ENCODE measurements at regions not wholly inside any gene's neighbourhood (a gene's known extent, or its start where the extent isn't known, plus 50 kb on each side); places are given as distances from the start of the nearest gene placed in this dataset.

DNA sequence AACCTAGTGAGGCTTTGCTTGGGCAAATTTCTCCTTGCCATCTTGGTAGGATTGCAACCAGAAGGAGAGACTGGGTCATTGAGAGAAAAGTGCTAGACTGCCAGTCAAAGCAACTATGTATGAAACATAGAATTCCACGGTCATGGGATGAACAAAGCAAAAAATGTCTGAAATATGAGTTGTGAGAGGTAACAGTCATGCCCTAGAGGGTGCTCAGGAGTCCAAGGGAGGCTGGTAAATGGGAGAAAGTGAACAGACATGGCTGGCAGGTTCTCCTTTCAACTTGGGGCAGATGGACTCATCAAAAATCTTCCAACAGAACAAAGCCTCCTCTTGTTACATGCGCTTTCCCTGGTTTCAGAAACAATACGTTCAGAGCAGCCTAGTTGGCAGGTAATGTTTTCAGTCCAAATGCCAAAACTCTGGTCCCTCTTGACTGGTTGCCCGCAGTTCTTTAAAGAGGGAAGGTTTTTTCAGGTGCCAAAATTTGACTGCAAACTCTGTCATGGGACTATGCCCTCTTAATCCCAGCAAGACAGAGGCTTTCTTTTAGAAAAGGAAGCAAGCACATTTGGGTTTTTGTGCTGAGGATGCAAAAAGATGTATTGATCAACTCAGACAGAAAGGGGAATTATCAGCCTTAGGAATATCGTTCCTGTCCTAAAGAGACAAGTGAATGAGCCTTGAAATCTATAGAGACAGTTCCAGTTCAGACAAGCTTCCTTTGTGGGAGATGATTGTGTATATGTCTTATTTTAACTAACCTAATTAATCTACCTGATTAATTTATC lies 68.5 kb upstream of the SASH1 start:
- H3K4me3 ChIP-seq (ENCODE audit: low read depth, low read length) = no peak overlapping the region

DNA sequence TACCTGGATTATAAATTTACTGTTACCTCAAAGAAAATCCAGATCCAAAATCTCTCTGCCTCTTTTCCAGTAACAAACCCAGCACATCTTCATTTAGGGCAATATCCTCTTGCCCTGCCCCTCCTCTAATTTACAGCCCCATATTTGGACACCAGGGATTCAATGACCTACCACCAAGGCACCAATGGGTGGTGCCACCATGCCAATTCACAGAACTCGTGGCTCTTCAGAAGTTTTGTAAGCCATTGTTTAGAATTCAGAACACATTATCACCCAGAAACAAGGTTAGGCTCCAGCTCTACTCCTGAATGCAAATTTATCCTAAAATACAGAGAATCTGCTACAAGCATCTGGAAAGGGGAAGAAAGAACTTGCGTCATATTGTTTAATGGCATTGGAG lies 67.8 kb upstream of the SASH1 start:
- DNase-seq (ENCODE audit: low read depth) = no peak
- H3K4me3 ChIP-seq (ENCODE audit: low read depth, low read length) = no peak overlapping the region
- TF ChIP-seq, protein P1, sequence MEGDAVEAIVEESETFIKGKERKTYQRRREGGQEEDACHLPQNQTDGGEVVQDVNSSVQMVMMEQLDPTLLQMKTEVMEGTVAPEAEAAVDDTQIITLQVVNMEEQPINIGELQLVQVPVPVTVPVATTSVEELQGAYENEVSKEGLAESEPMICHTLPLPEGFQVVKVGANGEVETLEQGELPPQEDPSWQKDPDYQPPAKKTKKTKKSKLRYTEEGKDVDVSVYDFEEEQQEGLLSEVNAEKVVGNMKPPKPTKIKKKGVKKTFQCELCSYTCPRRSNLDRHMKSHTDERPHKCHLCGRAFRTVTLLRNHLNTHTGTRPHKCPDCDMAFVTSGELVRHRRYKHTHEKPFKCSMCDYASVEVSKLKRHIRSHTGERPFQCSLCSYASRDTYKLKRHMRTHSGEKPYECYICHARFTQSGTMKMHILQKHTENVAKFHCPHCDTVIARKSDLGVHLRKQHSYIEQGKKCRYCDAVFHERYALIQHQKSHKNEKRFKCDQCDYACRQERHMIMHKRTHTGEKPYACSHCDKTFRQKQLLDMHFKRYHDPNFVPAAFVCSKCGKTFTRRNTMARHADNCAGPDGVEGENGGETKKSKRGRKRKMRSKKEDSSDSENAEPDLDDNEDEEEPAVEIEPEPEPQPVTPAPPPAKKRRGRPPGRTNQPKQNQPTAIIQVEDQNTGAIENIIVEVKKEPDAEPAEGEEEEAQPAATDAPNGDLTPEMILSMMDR (IDR thresholded peaks at IDR 0.05; ENCODE audit: low read depth, low read length, missing control alignments) = no peak

More for the DNA sequence above, 68.5 kb upstream of the SASH1 start:
- TF ChIP-seq, protein P1 (IDR thresholded peaks at IDR 0.05; ENCODE audit: low read depth, low read length, missing control alignments) = no peak
- DNase-seq (ENCODE audit: low read depth) = no peak

DNA sequence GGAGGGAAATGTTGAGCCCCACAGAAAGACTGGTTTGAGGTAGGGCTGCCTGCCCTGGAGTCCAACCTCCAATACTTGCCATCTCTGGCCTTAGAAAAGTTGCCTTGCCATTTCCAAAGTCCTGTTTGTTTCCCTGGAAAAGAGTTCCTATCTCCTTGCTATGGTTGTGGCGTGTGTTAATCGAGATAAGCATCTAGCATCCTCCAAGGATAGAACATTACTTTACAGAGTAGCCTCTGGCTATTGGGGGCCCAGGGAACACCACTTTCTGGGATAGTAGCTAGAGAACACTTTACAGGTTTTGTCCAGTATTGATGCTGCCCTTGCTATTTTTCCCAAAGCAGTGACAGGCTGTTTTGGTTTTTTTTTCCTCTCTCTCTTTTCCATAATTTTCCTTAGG lies 57.4 kb upstream of the SASH1 start:
- no peak overlapping the region for H3K4me3 ChIP-seq (ENCODE audit: low read depth, low read length)
- no peak for DNase-seq (ENCODE audit: low read depth)
- TF ChIP-seq, protein P1 (IDR thresholded peaks at IDR 0.05; ENCODE audit: low read depth, low read length, missing control alignments) = no peak

DNA sequence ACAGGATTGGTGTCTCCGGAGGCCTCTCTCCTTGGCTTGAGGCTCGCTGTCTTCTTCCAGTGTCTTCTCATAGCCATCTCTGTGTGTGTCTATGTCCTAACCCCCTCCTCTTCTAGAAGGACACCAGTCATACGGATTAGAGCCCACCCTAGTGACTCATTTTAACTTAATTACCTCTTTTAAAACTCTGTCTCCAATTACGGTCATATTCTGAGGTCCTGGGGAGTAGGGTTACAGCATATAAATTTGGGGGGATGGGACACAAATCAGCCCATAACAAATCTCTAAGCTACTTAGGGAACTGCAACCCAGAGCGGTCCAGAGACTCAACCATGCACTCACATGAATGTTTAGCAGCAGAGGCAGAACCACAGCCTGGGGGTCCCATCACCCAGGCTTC lies 56.1 kb upstream of the SASH1 start:
- no peak for DNase-seq (ENCODE audit: low read depth)
- TF ChIP-seq, protein P1 (IDR thresholded peaks at IDR 0.05; ENCODE audit: low read depth, low read length, missing control alignments) = no peak
- H3K4me3 ChIP-seq (ENCODE audit: low read depth, low read length) = no peak overlapping the region

DNA sequence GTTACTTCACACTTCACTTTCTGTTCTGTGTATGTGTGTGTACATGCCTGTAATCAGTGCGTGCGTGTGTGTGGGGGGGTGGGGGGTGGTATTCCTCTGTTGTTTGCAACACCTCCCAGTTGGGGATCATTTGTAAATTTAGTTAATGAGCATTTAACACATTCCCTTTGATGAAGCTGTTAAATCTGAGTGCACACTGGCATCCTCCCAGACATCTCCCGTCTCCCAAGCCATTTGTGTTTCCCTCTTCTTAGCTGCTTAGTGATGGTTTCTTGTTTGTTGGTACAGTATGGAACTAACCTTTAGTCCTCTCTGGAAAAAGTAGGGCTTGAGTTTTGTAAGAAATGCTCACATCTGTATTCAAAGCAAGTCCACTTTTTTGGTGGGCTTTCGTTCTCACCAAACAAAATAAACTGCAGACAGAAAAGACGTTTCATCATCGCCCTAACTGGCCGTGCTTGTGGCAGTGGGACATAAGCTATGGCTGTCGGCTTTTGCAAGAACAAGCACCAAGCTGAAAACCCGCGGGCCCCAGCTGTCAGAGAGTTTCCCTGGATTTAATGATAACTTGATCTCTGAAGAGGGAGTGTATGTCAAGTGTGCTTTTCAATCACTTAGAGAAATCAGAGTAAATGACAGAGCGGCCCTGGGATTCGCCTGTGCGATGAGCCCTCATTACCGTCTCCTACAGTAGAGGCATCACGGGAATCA lies 54.9 kb upstream of the SASH1 start:
- H3K4me3 ChIP-seq (ENCODE audit: low read depth, low read length) = no peak overlapping the region
- TF ChIP-seq, protein P1 (IDR thresholded peaks at IDR 0.05; ENCODE audit: low read depth, low read length, missing control alignments) = no peak
- DNase-seq (ENCODE audit: low read depth) = no peak

DNA sequence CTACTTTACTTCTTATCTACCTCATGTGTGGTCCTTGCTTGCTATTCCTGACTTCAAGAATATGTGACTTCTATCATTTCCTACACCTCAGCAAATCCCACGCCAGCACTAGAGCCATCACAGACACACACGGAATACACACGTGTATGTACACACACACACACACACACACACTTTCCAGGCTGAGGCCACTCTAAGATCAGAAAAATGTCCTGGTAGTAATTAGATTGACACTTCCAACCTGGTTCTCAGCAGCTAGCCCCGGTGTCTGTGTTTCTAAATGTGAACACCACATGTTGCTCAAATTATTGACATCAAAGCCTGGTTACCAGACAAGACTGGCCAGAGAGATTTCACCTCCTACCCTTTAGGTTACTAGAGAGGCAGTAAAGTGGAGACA lies 54.1 kb upstream of the SASH1 start:
- TF ChIP-seq, protein P1 (IDR thresholded peaks at IDR 0.05; ENCODE audit: low read depth, low read length, missing control alignments) = no peak
- H3K4me3 ChIP-seq (ENCODE audit: low read depth, low read length) = no peak overlapping the region
- no peak for DNase-seq (ENCODE audit: low read depth)

All from GM12864 (cell line).